Lower leg skin (tissue), 4 donors: ENCODE measurements at regions not wholly inside any gene's neighbourhood (a gene's known extent, or its start where the extent isn't known, plus 50 kb on each side); places are given as distances from the start of the nearest gene placed in this dataset.

Experiments
- DNase-seq, 2 donors: peaks; one replicate each; pipeline ENCODE4 v3.0.0-alpha.2; 2019; ENCODE audit warnings: low spot score in 2 of 2
- H3K4me3 ChIP-seq: fragments of 200-600 bp; sonication (generic); 2 replicates; pipeline ENCODE4 v1.5.1; 2017; ENCODE audit warnings: mild to moderate bottlenecking, low read depth; ENCODE audit not compliant: poor library complexity, severe bottlenecking
- CTCF ChIP-seq, 3 donors: fragments of 450-650 bp; IDR thresholded peaks; one replicate each; pipeline ENCODE4 v1.5.1; 2016; ENCODE audit warnings: antibody characterized with exemption in 3 of 3, mild to moderate bottlenecking in 3 of 3, moderate library complexity in 2 of 3
- POLR2A ChIP-seq, 2 donors: fragments of 450-650 bp; IDR thresholded peaks; one replicate each; pipeline ENCODE4 v1.6.1; 2016 to 2017; ENCODE audit warnings: antibody characterized with exemption in 2 of 2, mild to moderate bottlenecking in 1 of 2, moderate library complexity in 1 of 2
- WGBS, 2 donors: methylation state at CpG; one replicate each; pipeline ENCODE4 v1.1.5; 2018; 5-methylcytosine and 5-hydroxymethylcytosine counted together
- intact Hi-C: fragments of 100-400 bp; cut with DNase I; formaldehyde crosslinking; loops from one replicate; pipeline ENCODE4 v1.15.0; 2023; ENCODE audit warnings: low total_unique reads

- TF ChIP-seq CTCF (IDR thresholded peaks at IDR 0.05) (no peak), POLR2A (IDR thresholded peaks at IDR 0.05) (no peak)
- WGBS, 2 donors, result 39 to 44% methylated on average over 5 of the region's 5 CpGs
- intact Hi-C loops, result no loop called here
- no peak overlapping the region for H3K4me3 ChIP-seq
- DNase-seq, result no peak
Observed at GRCh38 chr2:16247326-16248122, 307.2 kb downstream of the MYCN start.

GRCh38 chr2:16246911-16247310, 306.6 kb downstream of the MYCN start:
- intact Hi-C loops, result no loop called here
- H3K4me3 ChIP-seq, result no peak overlapping the region
- no peak for TF ChIP-seq CTCF (IDR thresholded peaks at IDR 0.05)
- TF ChIP-seq POLR2A (IDR thresholded peaks at IDR 0.05), result no peak
- DNase-seq, result no peak
- WGBS, 2 donors, result 64 to 79% methylated on average over 7 of the region's 7 CpGs

- intact Hi-C loops, result no loop called here
- DNase-seq, result no peak
- TF ChIP-seq POLR2A (IDR thresholded peaks at IDR 0.05) (no peak), CTCF (IDR thresholded peaks at IDR 0.05) (no peak)
- WGBS, 2 donors, result 69 to 82% methylated on average over 2 of the region's 2 CpGs
- no peak overlapping the region for H3K4me3 ChIP-seq
Observed at GRCh38 chr2:16246281-16246850, 306.0 kb downstream of the MYCN start.

DNA sequence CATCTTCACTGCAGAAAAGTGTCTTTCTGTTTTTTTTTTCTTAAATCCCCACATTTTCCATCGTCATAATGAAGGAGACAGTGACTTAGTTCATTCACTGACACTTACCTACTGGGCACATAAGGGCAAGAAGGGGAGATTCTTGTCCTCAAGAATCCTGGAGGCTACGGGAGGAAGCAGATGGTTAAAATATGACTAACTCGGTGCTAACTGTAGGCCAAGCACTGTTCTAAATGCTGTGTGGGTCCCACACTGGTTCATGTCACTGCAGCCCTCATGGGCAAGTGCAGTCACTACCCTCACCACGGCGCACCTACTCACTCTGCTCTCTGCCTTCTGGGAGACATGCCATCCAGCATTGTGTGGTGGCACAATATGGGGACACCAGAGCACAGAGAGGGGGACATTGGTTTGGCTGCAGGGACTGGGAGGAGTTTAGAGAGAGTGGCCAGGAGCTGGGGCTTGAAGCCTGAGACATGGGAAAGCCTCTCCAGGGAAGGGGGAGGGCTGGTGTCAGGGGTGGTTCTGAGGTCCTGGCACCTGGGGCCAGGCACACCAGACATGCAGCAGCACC, 305.2 kb downstream of the MYCN start:
- no peak for DNase-seq
- H3K4me3 ChIP-seq, result no peak overlapping the region
- no peak for TF ChIP-seq CTCF (IDR thresholded peaks at IDR 0.05)
- no peak for TF ChIP-seq POLR2A (IDR thresholded peaks at IDR 0.05)
- 76 to 81% methylated on average over 5 of the region's 5 CpGs for WGBS, 2 donors
- intact Hi-C loops, result no loop called here

- H3K4me3 ChIP-seq, result no peak overlapping the region
- WGBS, 2 donors, result 93 to 95% methylated on average over 5 of the region's 5 CpGs
- TF ChIP-seq POLR2A (IDR thresholded peaks at IDR 0.05) (no peak), CTCF (IDR thresholded peaks at IDR 0.05) (no peak)
- intact Hi-C loops, result no loop called here
- no peak for DNase-seq
Observed at GRCh38 chr2:16244966-16245320, 304.6 kb downstream of the MYCN start.
